Ishikawa (cell line): ENCODE measurements at regions not wholly inside any gene's neighbourhood (a gene's known extent, or its start where the extent isn't known, plus 50 kb on each side); places are given as distances from the start of the nearest gene placed in this dataset.

Experiments
- RAD21 ChIP-seq: IDR thresholded peaks from 2 replicates; pipeline ENCODE4 v1.6.1; 2012; ENCODE audit warnings: low read depth
- TAF1 ChIP-seq: IDR thresholded peaks from 2 replicates; pipeline ENCODE4 v1.6.1; 2012; ENCODE audit warnings: low read depth, mild to moderate bottlenecking

DNA sequence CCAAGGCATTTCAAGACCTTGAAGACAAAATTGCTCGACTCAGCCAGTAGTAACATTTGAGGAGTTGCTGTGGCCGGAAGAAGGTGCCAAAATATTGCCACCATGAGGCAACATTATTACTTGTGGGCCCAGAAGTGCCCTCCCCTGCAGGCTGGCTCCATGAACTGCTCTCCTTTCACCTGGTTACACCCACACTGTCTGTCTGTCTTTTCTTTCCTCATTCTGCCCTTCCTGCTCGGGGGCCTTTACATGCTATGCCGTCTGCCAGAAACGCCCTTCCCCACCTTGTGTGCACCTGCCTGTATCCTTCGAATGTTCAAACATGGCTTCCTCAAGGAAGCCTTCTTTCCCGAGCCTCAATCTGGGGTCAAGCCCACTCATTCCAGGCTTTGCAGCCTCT is 224.2 kb upstream of the DIO3 start:
- no peak for TF ChIP-seq RAD21
- TF ChIP-seq TAF1: no peak
